ENCODE measurements at regions not wholly inside any gene's neighbourhood (a gene's known extent, or its start where the extent isn't known, plus 50 kb on each side); places are given as distances from the start of the nearest gene placed in this dataset.

DNA sequence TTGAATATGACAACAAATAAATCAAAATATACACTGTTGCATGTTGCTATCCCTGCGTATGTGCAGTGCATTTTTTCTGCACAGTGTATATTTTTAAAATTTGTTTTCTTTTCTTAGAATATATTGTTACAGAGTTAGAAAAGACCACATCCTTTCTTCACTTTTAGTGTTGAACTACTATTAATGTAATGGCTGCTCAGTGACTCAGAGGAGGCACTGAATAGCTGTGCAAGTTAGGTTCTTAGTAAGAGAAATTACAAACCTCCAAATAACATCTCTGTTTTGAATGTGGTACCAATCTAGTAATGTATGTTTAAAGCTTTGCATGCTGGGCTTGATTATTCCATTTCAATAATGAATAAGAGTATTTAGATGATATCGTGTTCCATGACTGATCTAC lies 208.9 kb upstream of the PRR16 start:
- intact Hi-C loops (cut with DNase I) = no loop called here
- H3K27me3 ChIP-seq (replicated peaks; ENCODE audit: insufficient read depth) = no peaks in the 10 kb centered on the region
- no peak for TF ChIP-seq POLR2AphosphoS5 (IDR thresholded peaks at IDR 0.05)
- TF ChIP-seq POLR2A (IDR thresholded peaks at IDR 0.05) = no peak
- TF ChIP-seq, protein P1, sequence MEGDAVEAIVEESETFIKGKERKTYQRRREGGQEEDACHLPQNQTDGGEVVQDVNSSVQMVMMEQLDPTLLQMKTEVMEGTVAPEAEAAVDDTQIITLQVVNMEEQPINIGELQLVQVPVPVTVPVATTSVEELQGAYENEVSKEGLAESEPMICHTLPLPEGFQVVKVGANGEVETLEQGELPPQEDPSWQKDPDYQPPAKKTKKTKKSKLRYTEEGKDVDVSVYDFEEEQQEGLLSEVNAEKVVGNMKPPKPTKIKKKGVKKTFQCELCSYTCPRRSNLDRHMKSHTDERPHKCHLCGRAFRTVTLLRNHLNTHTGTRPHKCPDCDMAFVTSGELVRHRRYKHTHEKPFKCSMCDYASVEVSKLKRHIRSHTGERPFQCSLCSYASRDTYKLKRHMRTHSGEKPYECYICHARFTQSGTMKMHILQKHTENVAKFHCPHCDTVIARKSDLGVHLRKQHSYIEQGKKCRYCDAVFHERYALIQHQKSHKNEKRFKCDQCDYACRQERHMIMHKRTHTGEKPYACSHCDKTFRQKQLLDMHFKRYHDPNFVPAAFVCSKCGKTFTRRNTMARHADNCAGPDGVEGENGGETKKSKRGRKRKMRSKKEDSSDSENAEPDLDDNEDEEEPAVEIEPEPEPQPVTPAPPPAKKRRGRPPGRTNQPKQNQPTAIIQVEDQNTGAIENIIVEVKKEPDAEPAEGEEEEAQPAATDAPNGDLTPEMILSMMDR (IDR thresholded peaks at IDR 0.05) = no peak
- no peak overlapping the region for H3K4me3 ChIP-seq
- no peaks in the 10 kb centered on the region for H3K9me3 ChIP-seq
- no peaks in the 10 kb centered on the region for H3K36me3 ChIP-seq
- H3K4me1 ChIP-seq (replicated peaks) = no peaks in the 10 kb centered on the region
- WGBS = 89% methylated on average over 2 of the region's 2 CpGs
- H3K27ac ChIP-seq = no peak overlapping the region
- DNase-seq (ENCODE audit: low spot score) = no peak

DNA sequence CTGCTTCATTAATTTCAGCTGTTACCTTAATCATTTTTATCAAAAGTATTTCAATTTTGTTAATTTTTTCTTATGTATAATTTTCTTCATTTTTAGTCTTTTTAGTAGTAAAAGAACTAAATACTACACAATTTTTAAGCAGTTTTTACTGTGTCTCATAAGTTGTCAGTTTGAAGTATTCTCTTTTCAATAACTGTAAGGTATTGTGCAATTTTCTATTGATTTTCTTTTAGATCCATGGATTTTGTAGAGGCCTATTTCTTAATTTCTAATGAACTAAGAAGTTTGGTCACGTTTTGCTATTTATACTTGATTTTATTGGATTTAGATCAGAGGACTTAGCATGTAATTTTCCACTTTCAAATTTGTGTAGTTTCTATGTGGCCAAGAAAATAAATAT lies 207.7 kb upstream of the PRR16 start:
- 49% methylated on average over 1 of the region's 1 CpG for WGBS

DNA sequence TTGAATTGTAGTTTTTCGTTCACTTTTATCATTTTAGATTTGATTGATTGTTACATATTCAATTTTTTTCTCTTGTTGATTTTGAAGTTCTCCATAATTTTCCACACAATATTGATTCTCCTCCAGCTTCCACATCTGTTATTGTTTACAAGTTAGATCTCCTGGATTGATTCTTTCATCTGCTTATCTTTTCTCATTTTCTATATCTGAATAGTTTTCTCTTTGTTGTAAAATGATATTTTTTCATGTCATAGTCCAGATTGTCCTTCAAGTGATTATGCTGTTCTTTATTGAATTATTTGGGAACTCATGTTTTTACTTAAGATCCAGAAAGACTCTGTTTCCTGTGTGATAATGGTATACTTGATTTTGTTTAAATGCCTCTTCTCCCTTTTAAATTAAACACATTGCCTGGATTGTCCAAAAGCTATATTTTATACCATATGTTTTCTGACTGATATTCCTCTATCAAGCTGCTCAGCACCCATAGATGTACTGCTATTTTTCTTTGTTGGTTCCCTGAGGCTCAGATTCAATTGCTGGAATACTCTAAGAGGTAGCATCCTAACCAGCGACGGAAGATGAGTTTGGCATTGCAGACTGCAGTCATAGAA lies 206.6 kb upstream of the PRR16 start:
- intact Hi-C loops (cut with DNase I) = no loop called here

More for the DNA sequence above, 207.7 kb upstream of the PRR16 start:
- Histone ChIP-seq H3K27me3 (replicated peaks; ENCODE audit: insufficient read depth) (no peaks in the 10 kb centered on the region), H3K36me3 (no peaks in the 10 kb centered on the region), H3K27ac (no peak overlapping the region), H3K4me1 (replicated peaks) (no peaks in the 10 kb centered on the region), H3K4me3 (no peak overlapping the region), H3K9me3 (no peaks in the 10 kb centered on the region)
- no peak for DNase-seq (ENCODE audit: low spot score)
- intact Hi-C loops (cut with DNase I) = no loop called here
- TF ChIP-seq POLR2A (IDR thresholded peaks at IDR 0.05) = no peak
- TF ChIP-seq, protein P1 (IDR thresholded peaks at IDR 0.05) = no peak

DNA sequence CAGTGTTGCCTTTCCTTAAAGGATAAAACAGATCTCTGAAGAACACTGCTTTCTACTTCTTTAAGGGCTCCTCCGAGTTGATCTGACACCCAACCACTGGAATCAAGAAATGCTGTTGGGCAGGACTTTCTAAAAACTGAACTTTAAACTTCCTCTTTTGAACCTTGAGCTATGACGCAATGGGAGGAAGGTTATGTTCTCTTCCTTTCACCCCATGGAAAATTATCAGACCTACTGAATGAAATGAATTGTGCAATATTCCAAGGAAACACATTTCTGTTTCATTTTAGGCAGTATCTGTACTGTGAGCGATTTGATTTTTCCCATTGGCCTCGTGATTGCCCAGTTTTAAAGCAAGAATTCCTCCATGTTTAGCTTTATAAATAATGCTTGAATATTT lies 206.0 kb upstream of the PRR16 start:
- H3K36me3 ChIP-seq = no peaks in the 10 kb centered on the region
- intact Hi-C loops (cut with DNase I) = no loop called here
- WGBS = 85% methylated on average over 4 of the region's 4 CpGs
- no peaks in the 10 kb centered on the region for H3K27me3 ChIP-seq (replicated peaks; ENCODE audit: insufficient read depth)
- TF ChIP-seq POLR2AphosphoS5 (IDR thresholded peaks at IDR 0.05) = no peak
- TF ChIP-seq, protein P1 (IDR thresholded peaks at IDR 0.05) = no peak
- no peak for TF ChIP-seq POLR2A (IDR thresholded peaks at IDR 0.05)
- no peak overlapping the region for H3K27ac ChIP-seq
- no peak for DNase-seq (ENCODE audit: low spot score)
- no peaks in the 10 kb centered on the region for H3K4me1 ChIP-seq (replicated peaks)
- H3K4me3 ChIP-seq = no peak overlapping the region
- no peaks in the 10 kb centered on the region for H3K9me3 ChIP-seq

More for the DNA sequence above, 206.6 kb upstream of the PRR16 start:
- 88% methylated on average over 3 of the region's 3 CpGs for WGBS
- DNase-seq (ENCODE audit: low spot score) = no peak
- H3K9me3 ChIP-seq = no peaks in the 10 kb centered on the region
- TF ChIP-seq POLR2A (IDR thresholded peaks at IDR 0.05) (no peak), POLR2AphosphoS5 (IDR thresholded peaks at IDR 0.05) (no peak)
- TF ChIP-seq, protein P1 (IDR thresholded peaks at IDR 0.05) = no peak
- no peaks in the 10 kb centered on the region for H3K36me3 ChIP-seq
- H3K27me3 ChIP-seq (replicated peaks; ENCODE audit: insufficient read depth) = no peaks in the 10 kb centered on the region
- no peak overlapping the region for H3K27ac ChIP-seq
- no peaks in the 10 kb centered on the region for H3K4me1 ChIP-seq (replicated peaks)
- H3K4me3 ChIP-seq = no peak overlapping the region

DNA sequence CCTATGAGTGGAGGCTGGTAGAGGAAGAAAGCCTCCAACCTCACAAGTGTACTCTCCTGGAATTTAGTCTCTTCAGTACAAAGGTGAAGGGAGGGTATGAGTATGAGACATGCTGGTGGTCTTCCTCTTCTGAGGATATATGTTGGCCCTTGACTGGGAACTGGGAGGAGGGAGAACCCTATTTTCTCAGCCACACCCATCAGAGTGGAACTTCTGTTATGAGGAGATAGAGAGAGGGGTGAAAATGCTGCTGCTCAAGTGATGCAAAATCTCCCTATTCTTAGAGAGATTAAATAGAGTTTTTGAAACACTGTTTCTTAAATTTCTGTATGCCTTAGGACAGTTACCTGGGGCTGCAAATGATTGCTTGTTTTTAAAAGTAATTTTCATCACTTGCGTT lies 203.4 kb upstream of the PRR16 start:
- Histone ChIP-seq H3K27me3 (replicated peaks; ENCODE audit: insufficient read depth) (no peaks in the 10 kb centered on the region), H3K4me1 (replicated peaks) (no peaks in the 10 kb centered on the region), H3K9me3 (no peaks in the 10 kb centered on the region), H3K36me3 (no peaks in the 10 kb centered on the region), H3K4me3 (no peak overlapping the region), H3K27ac (no peak overlapping the region)
- 88% methylated on average over 1 of the region's 1 CpG for WGBS
- no peak for DNase-seq (ENCODE audit: low spot score)
- intact Hi-C loops (cut with DNase I) = no loop called here
- no peak for TF ChIP-seq POLR2AphosphoS5 (IDR thresholded peaks at IDR 0.05)
- TF ChIP-seq, protein P1 (IDR thresholded peaks at IDR 0.05) = no peak
- no peak for TF ChIP-seq POLR2A (IDR thresholded peaks at IDR 0.05)
